ENCODE measurements at regions not wholly inside any gene's neighbourhood (a gene's known extent, or its start where the extent isn't known, plus 50 kb on each side); places are given as distances from the start of the nearest gene placed in this dataset.

DNA sequence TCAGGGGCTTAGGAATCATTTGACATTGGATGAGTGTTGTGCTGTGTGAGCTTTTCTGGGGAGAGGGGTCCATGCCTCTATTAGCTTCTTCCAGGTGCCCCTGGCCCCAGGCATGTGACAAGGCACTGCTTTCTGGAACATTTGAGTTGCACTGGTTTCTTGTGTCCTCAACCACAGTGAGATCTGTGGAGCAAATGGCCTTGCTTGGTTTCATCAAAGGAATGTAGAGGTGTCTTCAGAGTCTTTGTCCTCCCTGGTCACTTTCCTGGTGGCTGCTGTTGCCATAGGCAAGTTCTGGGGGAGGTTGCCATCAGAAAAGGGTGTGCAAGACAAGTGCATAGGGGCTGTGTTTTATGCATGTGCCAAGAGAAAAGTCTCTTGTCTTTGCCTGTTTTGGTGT is 157.5 kb downstream of the MACROH2A1 start:
- no peaks in the 10 kb centered on the region for H3K36me3 Mint-ChIP-seq
- Histone ChIP-seq H3K27me3 (ENCODE audit: control insufficient read depth, insufficient read depth, low read length) (no peaks in the 10 kb centered on the region), H3K36me3 (ENCODE audit: control insufficient read depth, insufficient read depth, low read length) (no peaks in the 10 kb centered on the region), H3K9me3 (ENCODE audit: control insufficient read depth, insufficient read depth, low read length) (no peaks in the 10 kb centered on the region), H3K4me1 (ENCODE audit: control insufficient read depth, insufficient read depth, low read length) (no peaks in the 10 kb centered on the region), H3K4me3 (ENCODE audit: low read length) (no peak overlapping the region), H3K27ac (ENCODE audit: low read length) (no peak overlapping the region)
- TF ChIP-seq, protein P1, sequence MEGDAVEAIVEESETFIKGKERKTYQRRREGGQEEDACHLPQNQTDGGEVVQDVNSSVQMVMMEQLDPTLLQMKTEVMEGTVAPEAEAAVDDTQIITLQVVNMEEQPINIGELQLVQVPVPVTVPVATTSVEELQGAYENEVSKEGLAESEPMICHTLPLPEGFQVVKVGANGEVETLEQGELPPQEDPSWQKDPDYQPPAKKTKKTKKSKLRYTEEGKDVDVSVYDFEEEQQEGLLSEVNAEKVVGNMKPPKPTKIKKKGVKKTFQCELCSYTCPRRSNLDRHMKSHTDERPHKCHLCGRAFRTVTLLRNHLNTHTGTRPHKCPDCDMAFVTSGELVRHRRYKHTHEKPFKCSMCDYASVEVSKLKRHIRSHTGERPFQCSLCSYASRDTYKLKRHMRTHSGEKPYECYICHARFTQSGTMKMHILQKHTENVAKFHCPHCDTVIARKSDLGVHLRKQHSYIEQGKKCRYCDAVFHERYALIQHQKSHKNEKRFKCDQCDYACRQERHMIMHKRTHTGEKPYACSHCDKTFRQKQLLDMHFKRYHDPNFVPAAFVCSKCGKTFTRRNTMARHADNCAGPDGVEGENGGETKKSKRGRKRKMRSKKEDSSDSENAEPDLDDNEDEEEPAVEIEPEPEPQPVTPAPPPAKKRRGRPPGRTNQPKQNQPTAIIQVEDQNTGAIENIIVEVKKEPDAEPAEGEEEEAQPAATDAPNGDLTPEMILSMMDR (IDR thresholded peaks at IDR 0.05), result no peak
- DNase-seq (no peak), ATAC-seq (no peak)
- H3K9me3 Mint-ChIP-seq, result no peaks in the 10 kb centered on the region
- H3K4me1 Mint-ChIP-seq, result no peaks in the 10 kb centered on the region
- no peak overlapping the region for H3K27ac Mint-ChIP-seq
- intact Hi-C loops (cut with micrococcal nuclease), result no loop called here
- H3K27me3 Mint-ChIP-seq (ENCODE audit: low read depth in 2 of 2), result no peaks in the 10 kb centered on the region
- H3K4me3 Mint-ChIP-seq, result no peak overlapping the region

DNA sequence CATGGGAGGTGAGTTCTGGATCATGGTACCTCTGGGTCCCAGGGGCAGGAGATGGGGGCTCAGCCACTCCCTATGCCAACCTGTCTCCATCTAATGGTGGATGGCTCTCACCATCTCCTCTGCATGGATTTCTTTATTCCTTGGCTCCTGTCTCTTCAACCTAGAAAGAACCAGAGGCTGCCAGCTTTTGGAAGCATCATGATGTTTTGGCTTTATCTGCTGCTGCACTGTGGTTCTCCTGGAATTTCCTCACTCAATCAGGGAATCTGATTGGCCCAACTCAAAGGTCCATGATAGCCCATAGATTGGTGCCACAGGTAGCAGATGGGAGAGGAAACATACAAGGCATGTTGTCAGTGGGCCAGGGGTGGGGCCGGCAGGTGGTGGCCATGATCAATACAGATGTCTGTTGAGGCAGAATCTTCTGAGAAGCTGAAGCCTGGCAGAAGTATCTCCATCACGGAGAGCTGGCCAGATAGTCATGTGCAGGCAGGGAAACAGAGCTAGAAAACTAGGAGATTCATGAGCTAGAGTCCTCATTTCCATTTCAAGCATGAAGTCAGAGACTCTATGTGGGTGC is 158.2 kb downstream of the MACROH2A1 start:
- H3K4me1 ChIP-seq (ENCODE audit: control insufficient read depth, insufficient read depth, low read length), result no peaks in the 10 kb centered on the region

DNA sequence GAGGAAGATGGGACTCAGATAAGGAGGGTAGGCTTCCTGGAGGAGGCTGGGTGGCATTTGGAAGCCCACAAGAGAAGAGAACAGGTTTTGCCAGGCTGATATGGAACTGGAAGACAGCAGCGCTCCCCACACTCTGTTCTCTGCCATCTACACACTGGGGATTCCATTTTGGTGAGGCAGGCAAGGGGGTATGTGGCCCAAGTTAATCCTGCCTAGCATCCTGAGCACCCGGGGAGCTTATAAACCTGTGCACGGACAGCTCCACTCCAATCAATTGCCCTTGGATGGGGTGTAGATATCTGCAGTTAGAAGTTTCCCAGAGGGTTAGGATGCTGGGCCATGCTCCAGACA is 158.8 kb downstream of the MACROH2A1 start:
- no peaks in the 10 kb centered on the region for H3K27me3 ChIP-seq (ENCODE audit: control insufficient read depth, insufficient read depth, low read length)
- no peaks in the 10 kb centered on the region for H3K4me1 ChIP-seq (ENCODE audit: control insufficient read depth, insufficient read depth, low read length)
- TF ChIP-seq, protein P1 (IDR thresholded peaks at IDR 0.05), result no peak
- H3K4me3 ChIP-seq (ENCODE audit: low read length), result no peak overlapping the region
- H3K27me3 Mint-ChIP-seq (ENCODE audit: low read depth in 2 of 2), result no peaks in the 10 kb centered on the region
- 90% methylated on average over 2 of the region's 3 CpGs for WGBS (ENCODE audit: insufficient coverage)
- no peak overlapping the region for H3K4me3 Mint-ChIP-seq
- DNase-seq (peak in 1 of 2 donors; percentile 9), ATAC-seq (no peak)
- H3K27ac Mint-ChIP-seq, result no peak overlapping the region
- H3K27ac ChIP-seq (ENCODE audit: low read length), result no peak overlapping the region
- H3K36me3 Mint-ChIP-seq, result no peaks in the 10 kb centered on the region
- H3K9me3 ChIP-seq (ENCODE audit: control insufficient read depth, insufficient read depth, low read length), result no peaks in the 10 kb centered on the region
- intact Hi-C loops (cut with micrococcal nuclease), result no loop called here
- H3K4me1 Mint-ChIP-seq, result no peaks in the 10 kb centered on the region
- H3K9me3 Mint-ChIP-seq, result no peaks in the 10 kb centered on the region
- no peaks in the 10 kb centered on the region for H3K36me3 ChIP-seq (ENCODE audit: control insufficient read depth, insufficient read depth, low read length)

More for the DNA sequence above, 158.2 kb downstream of the MACROH2A1 start:
- H3K4me3 Mint-ChIP-seq, result no peak overlapping the region
- no peaks in the 10 kb centered on the region for H3K36me3 Mint-ChIP-seq
- intact Hi-C loops (cut with micrococcal nuclease), result no loop called here
- no peaks in the 10 kb centered on the region for H3K9me3 Mint-ChIP-seq
- no peak overlapping the region for H3K27ac Mint-ChIP-seq
- Histone ChIP-seq H3K27me3 (ENCODE audit: control insufficient read depth, insufficient read depth, low read length) (no peaks in the 10 kb centered on the region), H3K9me3 (ENCODE audit: control insufficient read depth, insufficient read depth, low read length) (no peaks in the 10 kb centered on the region), H3K4me3 (ENCODE audit: low read length) (no peak overlapping the region), H3K36me3 (ENCODE audit: control insufficient read depth, insufficient read depth, low read length) (no peaks in the 10 kb centered on the region), H3K27ac (ENCODE audit: low read length) (no peak overlapping the region)
- TF ChIP-seq, protein P1 (IDR thresholded peaks at IDR 0.05), result no peak
- DNase-seq, result no peak
- 85% methylated on average over 2 of the region's 2 CpGs for WGBS (ENCODE audit: insufficient coverage)
- no peaks in the 10 kb centered on the region for H3K4me1 Mint-ChIP-seq
- no peak for ATAC-seq
- no peaks in the 10 kb centered on the region for H3K27me3 Mint-ChIP-seq (ENCODE audit: low read depth in 2 of 2)
